ENCODE measurements at regions not wholly inside any gene's neighbourhood (a gene's known extent, or its start where the extent isn't known, plus 50 kb on each side); places are given as distances from the start of the nearest gene placed in this dataset.

GRCh38 chr2:234156326-234156725 lies 105.8 kb downstream of the SPP2 start:
- TF ChIP-seq CTCF (IDR thresholded peaks at IDR 0.05) (no peak), POLR2A (IDR thresholded peaks at IDR 0.05) (no peak), POLR2AphosphoS5 (IDR thresholded peaks at IDR 0.05) (no peak)

All from prostate gland (tissue), 2 donors.